ENCODE measurements at regions not wholly inside any gene's neighbourhood (a gene's known extent, or its start where the extent isn't known, plus 50 kb on each side); places are given as distances from the start of the nearest gene placed in this dataset.

DNA sequence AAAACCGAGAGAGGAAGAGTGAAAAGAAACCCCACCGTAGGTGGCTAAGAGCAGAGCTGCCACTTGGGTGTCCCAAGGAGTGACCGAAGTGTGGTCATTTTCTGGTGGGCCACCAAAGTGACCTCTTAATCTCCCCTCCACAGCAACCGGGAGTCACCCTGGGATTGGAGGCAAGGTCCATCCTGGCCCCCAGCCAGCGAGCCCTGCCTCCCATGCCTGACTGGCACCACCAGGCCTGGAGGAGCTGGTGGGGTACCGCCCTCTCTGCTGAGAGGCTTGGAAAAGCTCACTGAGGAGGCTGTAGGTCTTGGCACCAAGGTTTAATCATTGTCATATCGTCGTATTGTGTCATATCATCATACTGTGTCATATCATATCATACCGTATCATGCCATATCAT lies 74.0 kb upstream of the TRPM1 start:
- TF ChIP-seq, protein P1, sequence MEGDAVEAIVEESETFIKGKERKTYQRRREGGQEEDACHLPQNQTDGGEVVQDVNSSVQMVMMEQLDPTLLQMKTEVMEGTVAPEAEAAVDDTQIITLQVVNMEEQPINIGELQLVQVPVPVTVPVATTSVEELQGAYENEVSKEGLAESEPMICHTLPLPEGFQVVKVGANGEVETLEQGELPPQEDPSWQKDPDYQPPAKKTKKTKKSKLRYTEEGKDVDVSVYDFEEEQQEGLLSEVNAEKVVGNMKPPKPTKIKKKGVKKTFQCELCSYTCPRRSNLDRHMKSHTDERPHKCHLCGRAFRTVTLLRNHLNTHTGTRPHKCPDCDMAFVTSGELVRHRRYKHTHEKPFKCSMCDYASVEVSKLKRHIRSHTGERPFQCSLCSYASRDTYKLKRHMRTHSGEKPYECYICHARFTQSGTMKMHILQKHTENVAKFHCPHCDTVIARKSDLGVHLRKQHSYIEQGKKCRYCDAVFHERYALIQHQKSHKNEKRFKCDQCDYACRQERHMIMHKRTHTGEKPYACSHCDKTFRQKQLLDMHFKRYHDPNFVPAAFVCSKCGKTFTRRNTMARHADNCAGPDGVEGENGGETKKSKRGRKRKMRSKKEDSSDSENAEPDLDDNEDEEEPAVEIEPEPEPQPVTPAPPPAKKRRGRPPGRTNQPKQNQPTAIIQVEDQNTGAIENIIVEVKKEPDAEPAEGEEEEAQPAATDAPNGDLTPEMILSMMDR (IDR thresholded peaks at IDR 0.05; ENCODE audit: insufficient read depth, low read length) = no peak
- no peak overlapping the region for H3K4me3 ChIP-seq (ENCODE audit: low read depth, low read length)
- no peak for DNase-seq (ENCODE audit: low read depth)

DNA sequence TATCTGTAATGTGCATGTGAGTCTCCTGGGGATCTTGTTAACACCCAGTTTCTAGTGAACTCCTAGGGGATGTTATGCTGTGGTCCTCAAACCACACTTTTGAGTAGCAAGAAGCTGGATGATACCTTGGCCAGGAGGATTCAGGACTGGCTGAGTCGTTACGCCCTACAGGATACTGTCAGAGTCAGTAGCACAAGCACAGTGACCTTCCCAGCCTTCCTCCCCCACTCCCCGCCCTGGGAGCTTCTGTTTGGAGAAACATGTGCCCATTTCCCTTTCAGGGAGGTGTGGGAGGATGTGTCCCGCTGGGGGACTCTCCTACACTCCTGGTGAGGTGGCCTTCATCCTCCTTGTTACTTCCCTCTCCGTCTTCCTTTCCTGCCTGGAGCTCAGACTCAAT lies 76.4 kb upstream of the TRPM1 start:
- TF ChIP-seq, protein P1 (IDR thresholded peaks at IDR 0.05; ENCODE audit: insufficient read depth, low read length) = no peak
- no peak overlapping the region for H3K4me3 ChIP-seq (ENCODE audit: low read depth, low read length)
- no peak for DNase-seq (ENCODE audit: low read depth)

DNA sequence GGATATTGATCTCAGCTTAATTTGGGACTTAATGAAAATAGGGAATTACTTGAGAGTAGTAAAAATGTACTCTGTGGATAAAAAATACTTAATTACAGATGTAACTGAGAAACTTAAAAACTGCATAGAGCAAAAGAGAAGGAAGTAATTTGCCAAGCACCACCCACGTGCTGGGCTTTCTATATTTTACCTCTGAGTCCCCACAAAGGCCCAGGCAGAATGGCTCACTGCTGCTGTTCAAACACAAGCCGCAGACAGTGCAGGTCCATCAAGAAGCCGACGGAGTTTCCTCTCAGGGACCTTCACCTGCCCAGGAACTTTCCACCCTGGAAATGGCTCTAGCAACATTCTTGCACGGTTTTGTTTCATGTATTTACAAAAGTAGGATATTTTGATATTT lies 77.2 kb upstream of the TRPM1 start:
- no peak overlapping the region for H3K4me3 ChIP-seq (ENCODE audit: low read depth, low read length)
- no peak for DNase-seq (ENCODE audit: low read depth)
- TF ChIP-seq, protein P1 (IDR thresholded peaks at IDR 0.05; ENCODE audit: insufficient read depth, low read length) = no peak

DNA sequence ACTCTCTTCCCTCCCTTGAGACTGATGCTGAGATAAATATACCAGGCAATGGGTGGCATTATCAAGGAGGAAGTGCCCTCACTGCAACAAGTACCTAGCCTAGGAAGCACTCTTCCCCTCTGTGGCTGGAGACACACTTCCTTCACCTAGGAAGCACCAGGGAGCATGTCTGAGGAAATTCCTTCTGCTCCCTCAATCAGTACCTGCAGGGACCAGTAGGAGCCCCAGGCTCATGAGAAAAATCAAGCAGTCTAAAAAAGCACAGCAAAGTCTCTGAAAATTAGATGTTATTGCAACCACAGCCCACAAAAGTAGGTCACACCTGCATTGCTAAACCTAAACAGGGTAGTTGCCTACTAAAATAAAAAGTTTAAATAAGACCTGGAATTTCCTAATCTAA lies 78.2 kb upstream of the TRPM1 start:
- TF ChIP-seq, protein P1 (IDR thresholded peaks at IDR 0.05; ENCODE audit: insufficient read depth, low read length) = peak; percentile 7
- H3K4me3 ChIP-seq (ENCODE audit: low read depth, low read length) = no peak overlapping the region
- no peak for DNase-seq (ENCODE audit: low read depth)

DNA sequence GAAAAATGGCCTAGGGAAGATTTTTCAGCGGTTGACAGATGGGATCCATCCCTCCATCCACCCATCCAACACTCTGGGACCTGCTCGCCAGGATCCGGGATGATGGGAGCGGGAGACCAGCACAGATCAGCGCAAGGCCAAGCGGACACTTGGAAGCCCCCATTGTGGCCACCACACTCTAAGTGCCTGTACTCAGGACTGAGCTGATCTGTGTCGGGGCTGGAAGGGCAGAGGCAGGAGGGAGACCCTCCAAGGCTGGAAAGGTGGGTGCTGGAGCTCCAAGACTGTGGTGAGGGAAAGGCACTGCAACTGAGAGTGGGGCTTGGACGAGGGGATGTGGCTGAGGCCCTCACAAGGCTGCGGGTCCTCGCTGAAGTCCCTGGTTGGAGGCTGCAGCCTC lies 91.8 kb upstream of the TRPM1 start:
- TF ChIP-seq, protein P1 (IDR thresholded peaks at IDR 0.05; ENCODE audit: insufficient read depth, low read length) = no peak

DNA sequence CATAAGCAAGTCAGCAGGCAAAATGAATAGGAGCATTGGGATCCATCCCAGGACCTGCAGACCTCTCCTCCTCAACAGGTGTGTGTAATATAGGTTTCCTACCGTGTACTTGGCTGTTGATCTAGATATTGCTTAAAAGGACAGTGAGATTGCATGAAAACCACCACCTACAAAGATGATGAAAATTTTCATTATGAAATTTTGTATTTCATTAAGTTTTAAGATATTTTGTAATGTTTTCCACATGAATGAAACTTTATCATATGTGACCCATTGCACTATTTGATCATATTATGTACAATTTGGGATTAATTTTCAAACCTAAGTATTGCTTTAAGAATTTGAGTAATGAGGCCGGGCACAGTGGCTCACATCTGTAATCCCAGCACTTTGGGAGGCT lies 94.3 kb upstream of the TRPM1 start:
- DNase-seq (ENCODE audit: low read depth) = no peak
- TF ChIP-seq, protein P1 (IDR thresholded peaks at IDR 0.05; ENCODE audit: insufficient read depth, low read length) = no peak
- H3K4me3 ChIP-seq (ENCODE audit: low read depth, low read length) = no peak overlapping the region

More for the DNA sequence above, 91.8 kb upstream of the TRPM1 start:
- no peak for DNase-seq (ENCODE audit: low read depth)
- no peak overlapping the region for H3K4me3 ChIP-seq (ENCODE audit: low read depth, low read length)
